Fibroblast of skin of right quadriceps (primary cell): ENCODE measurements at regions not wholly inside any gene's neighbourhood (a gene's known extent, or its start where the extent isn't known, plus 50 kb on each side); places are given as distances from the start of the nearest gene placed in this dataset.
"Not testable (repeated sequence)": the region's sequence is repeated elsewhere in the genome, so short reads cannot be mapped to it uniquely, and the experiment has no call there.

Experiments used
- DNase-seq: peaks from one replicate; pipeline ENCODE4 v3.0.0-alpha.2; 2013

GRCh38 chr3:5563537-5564277 is 376.2 kb downstream of the EDEM1 start:
- no peak for DNase-seq

GRCh38 chr3:5564278-5564666 is 376.8 kb downstream of the EDEM1 start:
- no peak for DNase-seq

DNA sequence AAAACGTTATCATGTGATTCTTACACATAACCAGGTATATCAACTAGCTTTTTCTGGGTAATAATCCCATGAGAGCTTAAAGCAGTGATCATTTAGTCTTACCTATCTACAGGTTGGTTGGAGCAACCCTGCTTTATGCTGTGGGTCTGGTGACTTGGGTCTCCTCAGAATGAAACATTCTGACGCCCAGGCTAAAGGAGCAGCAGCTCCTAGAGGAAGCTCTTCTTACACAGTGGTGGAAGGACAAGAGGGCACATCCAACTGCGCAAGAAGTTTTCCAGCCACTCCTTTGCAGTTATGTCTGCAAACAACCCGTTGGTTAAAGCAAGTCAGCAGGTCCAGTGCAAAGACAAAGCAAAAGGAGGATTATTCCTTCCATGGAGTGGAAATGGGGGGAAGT is 377.5 kb downstream of the EDEM1 start:
- no peak for DNase-seq

DNA sequence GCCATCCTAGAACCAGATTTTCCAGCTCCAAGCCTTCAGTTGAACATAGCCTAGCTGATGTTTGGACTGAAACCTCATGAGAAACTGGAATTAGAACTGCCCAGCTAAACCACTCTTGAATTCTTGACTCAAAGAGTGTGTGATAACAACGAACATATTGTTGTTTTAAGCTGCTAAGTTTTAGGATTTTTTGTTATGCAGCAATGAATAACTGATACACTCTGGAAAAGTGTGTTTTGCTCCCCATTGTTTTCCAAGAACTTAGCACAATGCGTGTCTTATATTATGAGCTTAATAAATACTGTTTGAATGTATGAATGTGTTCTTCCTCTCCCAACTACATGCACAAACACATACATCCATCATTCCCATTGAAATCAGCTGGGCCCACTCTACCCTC is 379.6 kb downstream of the EDEM1 start:
- DNase-seq = no peak

GRCh38 chr3:5568451-5568850 is 380.9 kb downstream of the EDEM1 start:
- DNase-seq = no peak

GRCh38 chr3:5569152-5569551 is 381.6 kb downstream of the EDEM1 start:
- no peak for DNase-seq

GRCh38 chr3:5572168-5572567 is 384.7 kb downstream of the EDEM1 start:
- DNase-seq = no peak

GRCh38 chr3:5576277-5577011 is 388.9 kb downstream of the EDEM1 start:
- no peak for DNase-seq

- no peak for DNase-seq
Measured at GRCh38 chr3:5579139-5579602, 391.7 kb downstream of the EDEM1 start.

- DNase-seq = no peak
Measured at GRCh38 chr3:5579946-5580345, 392.4 kb downstream of the EDEM1 start.

- DNase-seq = no peak
Measured at GRCh38 chr3:5580826-5581225, 393.3 kb downstream of the EDEM1 start.

GRCh38 chr3:5581743-5582142 is 394.2 kb downstream of the EDEM1 start:
- DNase-seq = no peak

- no peak for DNase-seq
Measured at GRCh38 chr3:5583920-5584319, 396.4 kb downstream of the EDEM1 start.

DNA sequence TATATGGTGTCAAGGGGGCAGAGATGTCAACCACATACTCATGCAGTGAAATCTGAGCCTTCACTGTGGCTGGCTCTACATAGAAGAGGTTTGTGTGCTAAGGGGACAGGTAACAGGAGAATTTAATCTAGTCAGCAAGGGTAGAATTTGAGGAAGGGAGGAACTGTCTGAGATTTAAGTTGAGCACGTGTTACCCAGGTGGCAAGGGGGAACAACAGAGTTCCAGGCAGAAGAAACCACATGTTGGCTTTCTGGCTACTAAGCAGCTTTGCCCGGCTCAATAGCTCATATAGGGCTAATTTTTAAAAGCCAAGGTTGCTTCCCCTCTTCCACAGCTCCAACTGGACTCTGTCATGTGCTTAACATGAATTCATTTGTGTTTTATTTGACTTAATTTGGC is 397.6 kb downstream of the EDEM1 start:
- no peak for DNase-seq

- no peak for DNase-seq
Measured at GRCh38 chr3:5606884-5607472, 419.5 kb downstream of the EDEM1 start.

GRCh38 chr3:5607581-5607980 is 420.1 kb downstream of the EDEM1 start:
- no peak for DNase-seq

DNA sequence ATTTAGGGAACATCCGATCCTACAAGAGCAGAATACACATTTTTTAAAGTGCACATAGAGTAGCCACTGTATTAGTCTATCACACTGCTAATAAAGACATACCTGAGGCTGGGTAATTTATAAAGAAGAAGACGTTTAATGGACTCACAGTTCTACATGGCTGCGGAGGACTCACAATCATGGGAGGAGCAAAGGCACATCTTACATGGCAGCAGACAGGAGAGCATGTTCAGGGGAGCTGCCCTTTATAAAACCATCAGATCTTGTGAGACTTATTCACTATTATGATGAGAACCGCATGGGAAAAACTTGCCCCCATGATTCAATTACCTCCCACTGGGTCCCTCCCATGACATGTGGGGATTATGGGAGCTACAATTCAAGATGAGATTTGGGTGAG is 421.5 kb downstream of the EDEM1 start:
- DNase-seq = not testable (repeated sequence)

DNA sequence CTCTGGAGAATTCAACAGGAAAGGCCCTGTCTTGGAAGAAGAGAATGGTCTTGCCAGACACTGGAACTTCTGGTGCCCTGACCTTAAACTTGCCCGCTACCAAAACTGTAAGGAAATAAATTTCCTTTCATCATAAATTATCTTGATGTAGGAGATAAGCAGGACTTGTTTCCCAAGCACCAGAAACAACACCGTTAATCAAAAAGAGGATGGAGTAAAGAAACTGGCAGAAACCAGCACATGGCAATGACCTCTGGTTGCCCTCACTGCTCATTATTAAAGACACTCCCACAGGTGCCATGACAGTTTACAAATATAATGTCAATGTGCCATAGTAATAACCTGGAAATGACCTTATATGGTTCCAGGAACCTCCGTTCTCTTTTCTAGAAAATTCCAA is 426.1 kb downstream of the EDEM1 start:
- DNase-seq = no peak

- no peak for DNase-seq
Measured at GRCh38 chr3:5616873-5617272, 429.4 kb downstream of the EDEM1 start.

GRCh38 chr3:5618170-5618569 is 430.7 kb downstream of the EDEM1 start:
- DNase-seq = no peak

GRCh38 chr3:5630406-5630805 is 442.9 kb downstream of the EDEM1 start:
- DNase-seq = no peak

DNA sequence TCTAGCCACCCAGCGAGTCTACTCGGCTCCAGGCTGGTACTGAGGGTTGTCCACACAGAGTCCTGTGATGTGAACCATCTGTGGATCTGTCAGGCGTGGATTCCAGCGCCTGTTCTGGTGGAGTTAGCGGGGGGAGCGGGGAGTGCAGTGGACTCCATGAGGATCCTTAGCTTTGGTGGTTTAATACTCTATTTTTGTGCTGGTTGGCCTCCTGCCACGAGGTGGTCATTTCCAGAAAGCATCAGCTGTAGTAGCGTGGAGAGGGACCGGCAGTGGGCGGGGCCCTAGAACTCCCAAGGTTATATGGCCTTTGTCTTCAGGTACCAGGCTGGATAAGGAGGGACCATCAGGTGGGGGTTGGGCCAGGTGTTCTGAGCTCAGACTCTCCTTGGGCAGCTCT is 446.5 kb downstream of the EDEM1 start:
- DNase-seq = no peak

DNA sequence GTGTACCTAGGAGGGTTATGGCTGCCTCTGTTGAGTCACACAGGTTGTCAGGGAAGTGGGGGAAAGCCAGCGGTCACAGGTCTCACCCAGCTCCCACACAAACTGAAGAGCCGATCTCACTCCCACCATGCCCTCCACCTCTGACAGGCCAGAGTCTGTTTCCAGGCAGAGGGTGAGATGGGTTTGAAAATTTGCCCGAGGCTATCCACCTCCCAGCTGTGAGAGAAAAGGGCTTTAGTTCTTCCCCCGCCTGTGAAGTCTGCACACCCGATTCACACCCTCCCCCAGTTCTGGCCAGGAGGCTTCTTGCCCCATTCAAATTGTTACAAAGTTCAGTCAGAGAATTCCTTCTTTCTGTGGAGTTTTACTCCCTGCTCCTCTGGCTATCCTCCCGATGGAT is 446.9 kb downstream of the EDEM1 start:
- DNase-seq = no peak

- no peak for DNase-seq
Measured at GRCh38 chr3:5635746-5636145, 448.2 kb downstream of the EDEM1 start.
